Activated naive CD8-positive, alpha-beta T cell (primary cell): ENCODE measurements at regions not wholly inside any gene's neighbourhood (a gene's known extent, or its start where the extent isn't known, plus 50 kb on each side); places are given as distances from the start of the nearest gene placed in this dataset.
A peak's percentile ranks its signal among the peaks of the same experiment; 100 is the strongest.
"Not testable (repeated sequence)": the region's sequence is repeated elsewhere in the genome, so short reads cannot be mapped to it uniquely, and the experiment has no call there.

ENCODE experiments used
- H3K27ac Mint-ChIP-seq: one replicate; pipeline ENCODE4 v1.8.0; 2021; ENCODE audit warnings: mixed read lengths
- H3K27me3 Mint-ChIP-seq: one replicate; pipeline ENCODE4 v1.8.0; 2021; ENCODE audit warnings: mixed read lengths
- H3K36me3 Mint-ChIP-seq: one replicate; pipeline ENCODE4 v1.8.0; 2021; ENCODE audit warnings: mixed read lengths
- H3K4me1 Mint-ChIP-seq: one replicate; pipeline ENCODE4 v1.8.0; 2021; ENCODE audit warnings: low read depth, mixed read lengths
- H3K4me3 Mint-ChIP-seq: one replicate; pipeline ENCODE4 v1.8.0; 2021; ENCODE audit warnings: mild to moderate bottlenecking, mixed read lengths
- H3K9me3 Mint-ChIP-seq: one replicate; pipeline ENCODE4 v1.8.0; 2021; ENCODE audit warnings: low read depth, mixed read lengths

- Mint-ChIP-seq H3K27me3 (no peaks in the 10 kb centered on the region), H3K36me3 (no peaks in the 10 kb centered on the region), H3K4me3 (no peak overlapping the region), H3K27ac (no peak overlapping the region), H3K9me3 (peaks cover 20% of the 10 kb centered on the region), H3K4me1 (no peaks in the 10 kb centered on the region)
These were observed 1021.0 kb downstream of the EPHA3 start for GRCh38 chr3:90128391-90128790.

- H3K27me3 Mint-ChIP-seq, result no peaks in the 10 kb centered on the region
- H3K36me3 Mint-ChIP-seq, result no peaks in the 10 kb centered on the region
- peaks cover 22% of the 10 kb centered on the region for H3K9me3 Mint-ChIP-seq
- no peak overlapping the region for H3K4me3 Mint-ChIP-seq
- H3K4me1 Mint-ChIP-seq, result no peaks in the 10 kb centered on the region
- H3K27ac Mint-ChIP-seq, result no peak overlapping the region
These were observed 1022.3 kb downstream of the EPHA3 start for GRCh38 chr3:90129730-90130129.

- Mint-ChIP-seq H3K4me1 (no peaks in the 10 kb centered on the region), H3K36me3 (no peaks in the 10 kb centered on the region), H3K9me3 (peaks cover 14% of the 10 kb centered on the region), H3K27ac (no peak overlapping the region), H3K4me3 (no peak overlapping the region), H3K27me3 (no peaks in the 10 kb centered on the region)
These were observed 1024.8 kb downstream of the EPHA3 start for GRCh38 chr3:90132197-90132596.

- Mint-ChIP-seq H3K4me1 (no peaks in the 10 kb centered on the region), H3K4me3 (no peak overlapping the region)
These were observed 1026.7 kb downstream of the EPHA3 start for GRCh38 chr3:90134090-90134489.

GRCh38 chr3:90136456-90137191 is 1029.2 kb downstream of the EPHA3 start:
- H3K4me3 Mint-ChIP-seq, result no peak overlapping the region
- H3K36me3 Mint-ChIP-seq, result no peaks in the 10 kb centered on the region
- no peaks in the 10 kb centered on the region for H3K4me1 Mint-ChIP-seq
- H3K9me3 Mint-ChIP-seq, result peaks cover 21% of the 10 kb centered on the region
- H3K27me3 Mint-ChIP-seq, result no peaks in the 10 kb centered on the region
- H3K27ac Mint-ChIP-seq, result no peak overlapping the region

More at GRCh38 chr3:90134090-90134489, 1026.7 kb downstream of the EPHA3 start:
- H3K27me3 Mint-ChIP-seq, result no peaks in the 10 kb centered on the region
- H3K27ac Mint-ChIP-seq, result no peak overlapping the region
- H3K36me3 Mint-ChIP-seq, result no peaks in the 10 kb centered on the region
- peaks cover 16% of the 10 kb centered on the region for H3K9me3 Mint-ChIP-seq

GRCh38 chr3:90145094-90145860 is 1037.9 kb downstream of the EPHA3 start:
- peaks cover 12% of the 10 kb centered on the region for H3K9me3 Mint-ChIP-seq
- H3K27ac Mint-ChIP-seq, result no peak overlapping the region
- no peaks in the 10 kb centered on the region for H3K27me3 Mint-ChIP-seq
- H3K36me3 Mint-ChIP-seq, result no peaks in the 10 kb centered on the region
- H3K4me1 Mint-ChIP-seq, result no peaks in the 10 kb centered on the region
- H3K4me3 Mint-ChIP-seq, result no peak overlapping the region

- H3K4me3 Mint-ChIP-seq, result no peak overlapping the region
- H3K36me3 Mint-ChIP-seq, result no peaks in the 10 kb centered on the region
- peaks cover 5% of the 10 kb centered on the region for H3K9me3 Mint-ChIP-seq
- H3K27ac Mint-ChIP-seq, result no peak overlapping the region
- H3K4me1 Mint-ChIP-seq, result no peaks in the 10 kb centered on the region
- no peaks in the 10 kb centered on the region for H3K27me3 Mint-ChIP-seq
These were observed 1072.7 kb downstream of the EPHA3 start for GRCh38 chr3:90180096-90180495.

GRCh38 chr3:90180543-90180942 is 1073.1 kb downstream of the EPHA3 start:
- Mint-ChIP-seq H3K36me3 (no peaks in the 10 kb centered on the region), H3K4me3 (no peak overlapping the region), H3K27me3 (no peaks in the 10 kb centered on the region)

GRCh38 chr3:90182291-90182976 is 1075.0 kb downstream of the EPHA3 start:
- not testable (repeated sequence) for H3K27me3 Mint-ChIP-seq, H3K36me3 Mint-ChIP-seq, H3K27ac Mint-ChIP-seq, H3K4me1 Mint-ChIP-seq, H3K9me3 Mint-ChIP-seq
- peak overlapping the region; percentile 32 for H3K4me3 Mint-ChIP-seq

More at GRCh38 chr3:90180543-90180942, 1073.1 kb downstream of the EPHA3 start:
- Mint-ChIP-seq H3K27ac (no peak overlapping the region), H3K4me1 (no peaks in the 10 kb centered on the region), H3K9me3 (peaks cover 5% of the 10 kb centered on the region)

GRCh38 chr3:90184861-90185260 is 1077.4 kb downstream of the EPHA3 start:
- no peaks in the 10 kb centered on the region for H3K27me3 Mint-ChIP-seq
- H3K4me3 Mint-ChIP-seq, result no peak overlapping the region
- no peaks in the 10 kb centered on the region for H3K9me3 Mint-ChIP-seq
- H3K4me1 Mint-ChIP-seq, result no peaks in the 10 kb centered on the region
- no peaks in the 10 kb centered on the region for H3K36me3 Mint-ChIP-seq
- no peak overlapping the region for H3K27ac Mint-ChIP-seq

- H3K9me3 Mint-ChIP-seq, result peaks cover 16% of the 10 kb centered on the region
- H3K4me1 Mint-ChIP-seq, H3K36me3 Mint-ChIP-seq, H3K27ac Mint-ChIP-seq, H3K27me3 Mint-ChIP-seq, H3K4me3 Mint-ChIP-seq: not testable (repeated sequence)
These were observed 1090.0 kb downstream of the EPHA3 start for GRCh38 chr3:90197383-90197782.

- not testable (repeated sequence) for H3K4me3 Mint-ChIP-seq, H3K27me3 Mint-ChIP-seq, H3K4me1 Mint-ChIP-seq, H3K27ac Mint-ChIP-seq, H3K9me3 Mint-ChIP-seq, H3K36me3 Mint-ChIP-seq
These were observed 1095.5 kb downstream of the EPHA3 start for GRCh38 chr3:90202931-90203330.

- not testable (repeated sequence) for H3K4me1 Mint-ChIP-seq, H3K36me3 Mint-ChIP-seq, H3K4me3 Mint-ChIP-seq, H3K27ac Mint-ChIP-seq, H3K27me3 Mint-ChIP-seq
- peaks cover 10% of the 10 kb centered on the region for H3K9me3 Mint-ChIP-seq
These were observed 1099.1 kb downstream of the EPHA3 start for GRCh38 chr3:90206482-90206881.

GRCh38 chr3:90207353-90208097 is 1100.1 kb downstream of the EPHA3 start:
- H3K36me3 Mint-ChIP-seq, H3K27ac Mint-ChIP-seq, H3K4me1 Mint-ChIP-seq, H3K4me3 Mint-ChIP-seq, H3K27me3 Mint-ChIP-seq: not testable (repeated sequence)
- H3K9me3 Mint-ChIP-seq, result peaks cover 10% of the 10 kb centered on the region

GRCh38 chr3:90221900-90222299 is 1114.5 kb downstream of the EPHA3 start:
- Mint-ChIP-seq H3K4me1 (no peaks in the 10 kb centered on the region), H3K4me3 (no peak overlapping the region), H3K9me3 (peaks cover 14% of the 10 kb centered on the region), H3K36me3 (no peaks in the 10 kb centered on the region), H3K27ac (no peak overlapping the region), H3K27me3 (no peaks in the 10 kb centered on the region)
